HG02885 (cell line): ENCODE measurements at regions not wholly inside any gene's neighbourhood (a gene's known extent, or its start where the extent isn't known, plus 50 kb on each side); places are given as distances from the start of the nearest gene placed in this dataset.

Experiments
- ATAC-seq: cut with Tn5 transposase; IDR thresholded peaks from one replicate; pipeline ENCODE4 v1.9.1; 2021; ENCODE audit warnings: mild to moderate bottlenecking; ENCODE audit not compliant: unreplicated experiment, poor library complexity

DNA sequence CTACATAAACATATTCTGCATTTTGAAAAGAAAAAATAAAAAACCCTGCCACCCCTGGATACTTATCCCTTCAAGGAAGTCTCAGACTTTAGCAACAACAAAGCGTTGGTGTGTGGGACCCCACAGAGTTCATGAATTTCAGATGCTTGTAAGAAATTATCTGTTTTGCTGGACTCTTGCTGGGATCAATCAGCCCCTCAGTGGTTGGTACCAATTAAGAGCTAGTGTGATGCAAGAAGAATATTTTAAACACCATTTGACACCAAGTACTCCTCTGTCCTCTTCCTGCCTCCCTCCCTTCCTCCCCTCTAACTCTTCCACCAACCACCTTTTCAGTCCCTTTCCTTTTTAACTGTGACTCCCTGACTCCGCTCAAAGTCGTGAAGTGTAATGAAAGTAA is 51.5 kb downstream of the SST start:
- ATAC-seq, result no peak

- ATAC-seq, result no peak
These were observed 53.0 kb downstream of the SST start for GRCh38 chr3:187617213-187617612.

GRCh38 chr3:187616307-187616972 is 53.8 kb downstream of the SST start:
- peak; percentile 64 for ATAC-seq

GRCh38 chr3:187615630-187616029 is 54.6 kb downstream of the SST start:
- ATAC-seq, result no peak

DNA sequence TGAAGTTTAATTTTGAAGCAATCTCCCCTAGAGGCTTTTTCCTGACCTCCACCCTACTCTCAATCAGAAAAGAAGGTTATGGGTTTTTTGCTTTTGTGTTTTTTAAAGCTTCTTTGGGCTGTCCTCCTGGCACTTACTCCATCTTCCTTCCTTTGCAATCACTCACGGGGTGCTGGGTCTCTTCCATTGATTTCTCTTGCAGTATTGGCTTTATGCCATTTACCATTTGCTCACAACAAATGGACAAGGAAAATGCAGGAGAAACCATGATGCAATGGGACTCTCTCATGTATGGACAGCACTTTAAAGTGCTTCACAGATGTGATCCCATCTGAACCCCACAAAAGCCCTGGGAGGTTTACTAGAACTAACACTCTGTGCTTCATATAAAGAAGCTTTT is 57.5 kb downstream of the SST start:
- no peak for ATAC-seq

GRCh38 chr3:187610981-187611511 is 59.1 kb downstream of the SST start:
- no peak for ATAC-seq

DNA sequence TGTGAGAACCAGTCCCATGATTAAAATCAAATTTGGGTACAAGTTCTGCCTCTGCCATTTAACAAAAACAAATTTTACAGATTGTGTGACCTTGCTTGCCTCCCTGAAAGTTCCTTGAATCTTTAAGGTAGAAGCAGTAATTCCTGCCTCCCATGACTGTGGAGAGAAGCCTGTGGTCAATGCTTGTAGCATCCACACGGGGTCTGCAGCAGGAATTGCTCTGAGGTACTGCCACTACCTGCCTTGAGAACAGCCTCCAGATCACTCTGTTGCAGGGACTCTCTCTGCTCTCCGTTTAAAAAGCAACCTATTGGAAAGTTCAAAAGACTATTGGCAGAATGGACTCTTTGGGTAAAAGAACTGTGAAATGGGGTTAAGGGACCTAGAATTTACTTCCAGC is 75.9 kb downstream of the SST start:
- ATAC-seq, result no peak

- ATAC-seq, result no peak
These were observed 76.7 kb downstream of the SST start for GRCh38 chr3:187593451-187593850.

GRCh38 chr3:187590861-187591576 is 79.2 kb downstream of the SST start:
- ATAC-seq, result no peak

DNA sequence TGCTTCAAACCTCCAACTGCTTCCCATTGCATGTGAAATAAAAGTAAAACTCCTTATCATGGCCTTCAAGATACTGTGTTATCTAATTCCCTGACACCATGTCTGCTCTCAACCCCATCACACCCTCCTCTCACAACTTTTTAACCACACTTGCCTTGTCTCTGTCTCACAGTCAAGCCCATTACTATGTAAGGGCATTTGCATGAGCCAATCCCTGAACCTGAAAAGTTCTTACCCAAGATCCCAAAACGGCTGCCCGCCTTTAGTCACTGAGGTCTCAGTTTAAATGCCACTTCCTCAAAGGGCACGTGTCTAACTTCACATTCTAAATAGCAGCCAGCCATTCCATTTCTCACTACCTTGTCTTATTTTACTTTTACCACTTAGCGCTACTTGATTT is 83.1 kb downstream of the SST start:
- ATAC-seq, result no peak

- ATAC-seq, result no peak
These were observed 84.0 kb downstream of the SST start for GRCh38 chr3:187586226-187586625.

DNA sequence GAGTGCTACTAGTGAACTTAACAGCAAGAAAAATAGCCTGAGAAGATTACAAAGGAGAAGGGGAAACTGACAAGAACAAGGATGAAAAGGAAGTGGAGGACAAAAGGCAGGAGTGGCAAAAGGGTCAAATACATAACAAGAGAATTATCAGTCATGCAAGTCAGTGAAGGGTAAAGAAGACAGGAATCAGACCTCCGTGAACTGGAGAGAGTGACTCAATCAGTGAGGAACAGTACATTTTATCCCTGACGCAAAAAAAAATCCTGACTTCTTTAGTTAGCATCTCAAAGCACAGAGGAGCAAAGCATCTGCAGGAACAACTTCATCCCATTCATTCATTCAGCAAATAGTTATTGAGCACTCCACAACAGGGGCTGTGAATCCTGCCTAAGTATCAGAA is 97.8 kb downstream of the SST start:
- no peak for ATAC-seq

DNA sequence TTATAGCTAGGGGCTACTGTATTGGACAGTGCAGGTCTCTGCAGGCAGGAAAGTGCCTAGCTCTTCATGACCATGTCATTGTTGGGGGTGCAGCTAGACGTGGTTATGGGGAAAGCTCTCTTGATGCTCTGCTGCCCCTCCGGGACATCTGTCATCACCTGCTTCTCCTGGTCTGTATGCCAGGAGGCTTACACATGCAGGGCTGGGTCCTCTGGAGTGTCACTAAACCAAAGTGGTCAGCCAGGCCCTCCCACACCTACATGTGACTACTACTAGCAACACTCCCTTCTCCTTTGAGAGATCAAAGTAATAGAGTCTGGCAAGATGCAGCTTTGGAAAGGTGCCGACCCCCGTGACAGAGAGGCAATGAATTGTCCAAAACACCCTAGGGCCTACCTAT is 98.5 kb downstream of the SST start:
- ATAC-seq, result no peak

GRCh38 chr3:187570776-187571175 is 99.4 kb downstream of the SST start:
- ATAC-seq, result no peak

DNA sequence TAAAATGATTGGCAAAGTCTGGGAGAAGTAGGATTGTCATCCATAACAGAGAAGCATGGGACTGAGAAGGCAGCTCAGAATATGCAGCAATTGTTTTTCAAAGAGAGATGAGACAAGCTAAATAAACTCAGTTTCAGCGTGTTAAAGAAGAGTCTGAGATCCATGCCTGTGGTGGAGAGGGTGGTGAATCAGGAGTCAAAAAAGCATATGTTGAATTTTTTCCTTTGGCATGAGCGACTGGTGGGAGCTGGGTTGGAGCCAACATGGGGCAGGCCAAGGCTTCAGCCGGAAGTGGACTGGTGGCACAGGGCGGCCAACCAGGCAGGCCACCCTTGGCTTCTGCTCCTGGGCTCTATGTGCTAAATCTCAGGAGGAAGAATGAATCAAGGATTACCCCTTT is 102.0 kb downstream of the SST start:
- no peak for ATAC-seq

DNA sequence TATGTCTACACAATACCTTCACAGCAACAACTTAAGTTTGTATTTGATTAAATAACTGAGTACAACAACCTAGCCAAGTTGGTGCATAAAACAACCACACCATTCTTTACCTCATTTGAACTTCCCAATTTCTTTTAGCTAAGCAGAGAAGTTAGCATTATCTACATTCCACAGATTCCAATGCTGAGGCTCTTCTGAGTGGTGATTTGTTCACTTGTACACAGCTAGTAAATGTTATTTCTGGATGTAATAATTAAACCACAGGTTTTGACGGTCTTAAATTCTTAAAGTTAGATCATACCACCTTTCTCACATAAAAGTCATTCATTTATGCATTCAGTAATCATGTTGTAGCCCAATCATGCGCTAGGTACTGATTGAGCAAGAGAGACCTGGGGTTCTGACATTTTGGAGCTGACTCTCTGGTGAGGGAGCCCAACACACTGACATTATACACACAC is 102.5 kb downstream of the SST start:
- no peak for ATAC-seq

- no peak for ATAC-seq
These were observed 103.2 kb downstream of the SST start for GRCh38 chr3:187567021-187567420.

GRCh38 chr3:187565701-187566100 is 104.5 kb downstream of the SST start:
- no peak for ATAC-seq

DNA sequence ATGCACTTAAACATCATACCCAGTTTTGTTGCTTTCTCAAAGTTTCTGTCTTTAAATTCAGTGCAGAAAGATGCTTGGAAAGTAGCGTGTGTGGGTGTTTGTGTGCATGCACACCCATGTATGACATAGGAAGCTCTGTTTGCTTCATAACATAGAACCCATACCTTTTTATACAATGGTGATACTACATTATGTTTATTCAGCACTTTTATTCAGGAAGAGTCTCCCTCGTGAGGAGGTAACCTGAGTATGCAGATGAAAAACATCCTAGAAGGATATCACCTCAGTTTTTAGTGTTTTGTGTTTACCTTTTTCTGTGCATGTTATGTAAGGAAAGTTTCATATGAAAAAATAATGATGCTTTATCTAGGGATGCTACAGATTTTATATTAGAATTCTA is 111.2 kb downstream of the SST start:
- no peak for ATAC-seq

DNA sequence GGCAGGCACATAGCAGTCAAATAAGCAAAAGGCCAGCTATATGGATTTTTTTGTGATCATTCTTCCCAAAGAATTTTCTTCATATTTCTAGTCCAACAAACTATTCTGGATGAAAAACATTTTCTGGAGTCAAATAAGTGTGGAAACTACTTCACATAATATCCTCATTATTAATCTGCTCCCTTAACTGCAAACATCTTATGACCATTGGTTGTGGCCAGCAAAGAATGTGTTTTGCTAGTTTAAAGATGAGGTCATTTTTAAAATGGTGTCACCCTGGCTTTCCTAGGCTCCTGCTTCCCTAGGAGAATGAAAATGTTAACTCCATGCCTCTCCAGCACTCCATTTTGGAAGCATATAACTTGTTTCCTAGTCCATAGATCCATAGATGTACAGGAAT is 118.8 kb downstream of the SST start:
- ATAC-seq, result no peak

GRCh38 chr3:187550446-187550845 is 119.7 kb downstream of the SST start:
- no peak for ATAC-seq

GRCh38 chr3:187545366-187545765 is 124.8 kb downstream of the SST start:
- ATAC-seq, result no peak
